Thyroid gland (tissue), 4 donors: ENCODE measurements at regions not wholly inside any gene's neighbourhood (a gene's known extent, or its start where the extent isn't known, plus 50 kb on each side); places are given as distances from the start of the nearest gene placed in this dataset.

Experiments
- POLR2A ChIP-seq, 2 donors: fragments of 450-650 bp; IDR thresholded peaks; one replicate each; pipeline ENCODE4 v1.6.1; 2017; ENCODE audit warnings: antibody characterized with exemption in 2 of 2, mild to moderate bottlenecking in 2 of 2, moderate library complexity in 1 of 2
- TF ChIP-seq, protein P1 (sequence below), 6 experiments: fragments of 200-600 bp in 3 of 6; fragments of 450-650 bp in 3 of 6; sonication (generic) in 3 of 6; IDR thresholded peaks; one replicate each; pipeline ENCODE4 v1.5.1; 2016 to 2019; ENCODE audit warnings: antibody characterized with exemption in 6 of 6, mild to moderate bottlenecking in 2 of 6, inconsistent platforms in 1 of 6, moderate library complexity in 1 of 6

DNA sequence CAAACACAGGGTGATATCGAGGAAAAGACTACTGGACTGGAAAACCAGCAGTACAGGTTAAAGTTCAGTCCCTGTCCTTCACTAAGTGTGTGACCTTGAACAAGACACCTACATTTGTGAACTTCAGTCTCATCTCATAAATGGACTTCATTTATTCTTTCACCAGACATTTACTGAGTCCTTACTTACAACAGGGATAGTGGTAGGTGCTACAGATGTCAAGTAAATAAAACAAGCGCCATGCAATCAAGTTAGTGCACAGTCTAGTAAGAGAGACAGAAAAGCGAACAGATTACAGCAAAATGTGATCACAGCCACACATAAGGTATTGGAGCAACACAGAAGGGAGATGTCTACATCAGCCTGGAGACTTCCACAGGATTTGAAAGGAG is 413.2 kb downstream of the ACTL7B start:
- TF ChIP-seq, protein P1, sequence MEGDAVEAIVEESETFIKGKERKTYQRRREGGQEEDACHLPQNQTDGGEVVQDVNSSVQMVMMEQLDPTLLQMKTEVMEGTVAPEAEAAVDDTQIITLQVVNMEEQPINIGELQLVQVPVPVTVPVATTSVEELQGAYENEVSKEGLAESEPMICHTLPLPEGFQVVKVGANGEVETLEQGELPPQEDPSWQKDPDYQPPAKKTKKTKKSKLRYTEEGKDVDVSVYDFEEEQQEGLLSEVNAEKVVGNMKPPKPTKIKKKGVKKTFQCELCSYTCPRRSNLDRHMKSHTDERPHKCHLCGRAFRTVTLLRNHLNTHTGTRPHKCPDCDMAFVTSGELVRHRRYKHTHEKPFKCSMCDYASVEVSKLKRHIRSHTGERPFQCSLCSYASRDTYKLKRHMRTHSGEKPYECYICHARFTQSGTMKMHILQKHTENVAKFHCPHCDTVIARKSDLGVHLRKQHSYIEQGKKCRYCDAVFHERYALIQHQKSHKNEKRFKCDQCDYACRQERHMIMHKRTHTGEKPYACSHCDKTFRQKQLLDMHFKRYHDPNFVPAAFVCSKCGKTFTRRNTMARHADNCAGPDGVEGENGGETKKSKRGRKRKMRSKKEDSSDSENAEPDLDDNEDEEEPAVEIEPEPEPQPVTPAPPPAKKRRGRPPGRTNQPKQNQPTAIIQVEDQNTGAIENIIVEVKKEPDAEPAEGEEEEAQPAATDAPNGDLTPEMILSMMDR (IDR thresholded peaks at IDR 0.05): no peak
- TF ChIP-seq POLR2A (IDR thresholded peaks at IDR 0.05): no peak
